ENCODE measurements at regions not wholly inside any gene's neighbourhood (a gene's known extent, or its start where the extent isn't known, plus 50 kb on each side); places are given as distances from the start of the nearest gene placed in this dataset.

DNA sequence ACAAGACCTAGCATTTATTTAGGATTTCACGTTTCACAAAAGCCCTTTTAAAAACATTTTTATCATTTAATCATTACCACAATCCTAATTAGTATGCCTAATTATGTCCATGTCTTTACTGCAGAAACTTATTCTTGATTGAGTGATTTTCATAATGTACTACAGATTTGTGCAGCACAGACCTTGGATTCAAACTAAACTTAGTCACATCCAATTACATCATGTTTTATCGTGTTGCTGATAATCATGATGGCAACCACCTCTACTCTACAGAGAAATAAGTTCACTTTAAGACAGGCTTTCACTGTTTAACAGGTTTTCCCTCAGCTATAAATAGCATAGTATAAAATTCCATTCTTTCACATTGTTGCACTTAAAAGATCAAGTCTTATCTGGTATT lies 240.9 kb upstream of the RFC3 start:
- TF ChIP-seq YY1 (IDR thresholded peaks at IDR 0.05; ENCODE audit: insufficient read depth, insufficient read length) (no peak), SUZ12 (IDR thresholded peaks at IDR 0.05; ENCODE audit: extremely low read depth, insufficient read depth, insufficient read length) (no peak), ZNF274 (IDR thresholded peaks at IDR 0.05; ENCODE audit: low read depth, low read length) (no peak)

All from NT2/D1 (cell line).